ENCODE measurements at regions not wholly inside any gene's neighbourhood (a gene's known extent, or its start where the extent isn't known, plus 50 kb on each side); places are given as distances from the start of the nearest gene placed in this dataset.
"Not testable (repeated sequence)": the region's sequence is repeated elsewhere in the genome, so short reads cannot be mapped to it uniquely, and the experiment has no call there.

DNA sequence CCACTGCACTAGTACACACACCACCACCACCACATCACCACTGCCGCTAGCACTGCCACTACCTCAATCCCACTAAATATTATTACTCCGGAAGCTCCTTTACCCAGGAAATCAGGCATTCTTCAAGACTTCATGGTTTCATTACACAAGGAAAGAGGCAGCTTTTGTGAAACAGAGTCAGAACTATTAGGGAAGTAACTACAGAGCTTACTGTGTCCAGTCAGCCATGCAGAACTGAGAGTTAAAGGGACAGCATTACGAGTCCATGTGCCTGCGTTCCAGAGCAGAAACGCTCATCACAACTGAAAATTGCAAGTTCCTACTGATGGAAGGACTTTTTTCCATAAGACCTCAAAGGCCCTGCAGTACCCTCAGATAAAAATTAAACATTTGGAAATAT lies 103.2 kb upstream of the FRG1 start:
- no peak for TF ChIP-seq POLR2AphosphoS5 (IDR thresholded peaks at IDR 0.05)
- no peak overlapping the region for H3K27ac ChIP-seq
- H3K27me3 ChIP-seq, result no peaks in the 10 kb centered on the region
- intact Hi-C loops (cut with DNase I; ENCODE audit: low total_unique reads), result no loop called here
- H3K4me1 ChIP-seq, result no peaks in the 10 kb centered on the region
- no peaks in the 10 kb centered on the region for H3K36me3 ChIP-seq
- no peak overlapping the region for H3K4me3 ChIP-seq
- H3K9me3 ChIP-seq, result no peaks in the 10 kb centered on the region
- DNase-seq (ENCODE audit: low spot score in 2 of 2), result no peak

DNA sequence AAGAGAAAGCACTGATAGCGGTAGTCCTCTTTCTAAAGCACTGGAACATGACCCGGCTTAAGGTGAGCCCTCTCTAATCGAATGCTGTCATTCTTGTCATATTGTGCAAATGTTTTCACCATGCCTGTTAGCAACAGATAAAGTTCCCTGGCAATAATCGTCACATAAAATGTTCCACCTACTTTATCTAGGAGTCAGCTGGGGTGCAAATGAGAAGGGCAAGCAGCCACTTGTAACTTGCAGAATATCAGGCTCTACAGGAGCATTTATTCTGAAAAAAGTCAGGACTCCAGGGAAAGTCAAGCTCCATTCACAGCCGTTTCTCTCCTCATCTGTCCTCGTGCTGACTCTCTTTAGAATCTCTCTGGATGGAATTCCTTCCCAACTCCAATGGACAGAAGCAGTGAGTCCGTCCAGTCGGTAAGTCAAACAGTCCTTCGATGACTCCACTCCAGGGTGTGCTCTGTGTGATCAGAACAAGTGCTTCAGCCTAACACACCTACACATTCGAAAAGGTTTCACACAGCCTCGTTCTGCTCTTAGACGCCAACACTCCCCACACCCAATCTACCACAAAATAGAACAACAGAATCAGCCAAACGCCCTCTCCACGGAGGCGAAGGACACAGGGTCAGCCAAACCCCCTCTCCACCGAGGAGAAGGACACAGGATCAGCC lies 101.7 kb upstream of the FRG1 start:
- TF ChIP-seq POLR2A (IDR thresholded peaks at IDR 0.05), result no peak
- TF ChIP-seq, protein P1, sequence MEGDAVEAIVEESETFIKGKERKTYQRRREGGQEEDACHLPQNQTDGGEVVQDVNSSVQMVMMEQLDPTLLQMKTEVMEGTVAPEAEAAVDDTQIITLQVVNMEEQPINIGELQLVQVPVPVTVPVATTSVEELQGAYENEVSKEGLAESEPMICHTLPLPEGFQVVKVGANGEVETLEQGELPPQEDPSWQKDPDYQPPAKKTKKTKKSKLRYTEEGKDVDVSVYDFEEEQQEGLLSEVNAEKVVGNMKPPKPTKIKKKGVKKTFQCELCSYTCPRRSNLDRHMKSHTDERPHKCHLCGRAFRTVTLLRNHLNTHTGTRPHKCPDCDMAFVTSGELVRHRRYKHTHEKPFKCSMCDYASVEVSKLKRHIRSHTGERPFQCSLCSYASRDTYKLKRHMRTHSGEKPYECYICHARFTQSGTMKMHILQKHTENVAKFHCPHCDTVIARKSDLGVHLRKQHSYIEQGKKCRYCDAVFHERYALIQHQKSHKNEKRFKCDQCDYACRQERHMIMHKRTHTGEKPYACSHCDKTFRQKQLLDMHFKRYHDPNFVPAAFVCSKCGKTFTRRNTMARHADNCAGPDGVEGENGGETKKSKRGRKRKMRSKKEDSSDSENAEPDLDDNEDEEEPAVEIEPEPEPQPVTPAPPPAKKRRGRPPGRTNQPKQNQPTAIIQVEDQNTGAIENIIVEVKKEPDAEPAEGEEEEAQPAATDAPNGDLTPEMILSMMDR (IDR thresholded peaks at IDR 0.05), result no peak
- no peak for TF ChIP-seq POLR2AphosphoS5 (IDR thresholded peaks at IDR 0.05)
- Histone ChIP-seq H3K4me3 (no peak overlapping the region), H3K27ac (no peak overlapping the region), H3K9me3 (no peaks in the 10 kb centered on the region), H3K27me3 (no peaks in the 10 kb centered on the region), H3K36me3 (no peaks in the 10 kb centered on the region), H3K4me1 (no peaks in the 10 kb centered on the region)
- intact Hi-C loops (cut with DNase I; ENCODE audit: low total_unique reads), result no loop called here
- no peak for DNase-seq (ENCODE audit: low spot score in 2 of 2)

DNA sequence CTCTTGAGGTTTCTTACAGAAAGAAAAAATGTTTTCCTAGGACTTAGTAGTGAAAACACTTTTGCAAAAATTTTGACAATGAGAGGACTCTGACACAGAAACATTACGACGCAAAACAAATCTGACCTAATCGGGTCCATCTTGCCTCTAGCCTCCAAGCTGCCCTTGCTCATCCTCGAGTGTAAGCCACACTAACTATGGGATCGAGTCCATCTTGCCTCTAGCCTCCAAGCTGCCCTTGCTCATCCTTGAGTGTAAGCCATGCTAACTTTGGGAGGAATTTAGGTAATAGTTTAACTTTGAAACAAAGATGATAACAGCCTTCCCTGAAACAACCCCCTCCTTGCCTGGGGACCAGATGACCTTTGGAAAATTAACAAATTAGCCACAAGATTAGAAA lies 100.3 kb upstream of the FRG1 start:
- Histone ChIP-seq H3K9me3 (no peaks in the 10 kb centered on the region), H3K36me3 (no peaks in the 10 kb centered on the region), H3K27ac (no peak overlapping the region), H3K4me1 (no peaks in the 10 kb centered on the region), H3K27me3 (no peaks in the 10 kb centered on the region), H3K4me3 (no peak overlapping the region)
- TF ChIP-seq POLR2AphosphoS5 (IDR thresholded peaks at IDR 0.05), result no peak
- TF ChIP-seq, protein P1 (IDR thresholded peaks at IDR 0.05), result no peak
- TF ChIP-seq POLR2A (IDR thresholded peaks at IDR 0.05), result no peak
- intact Hi-C loops (cut with DNase I; ENCODE audit: low total_unique reads), result no loop called here
- no peak for DNase-seq (ENCODE audit: low spot score in 2 of 2)

DNA sequence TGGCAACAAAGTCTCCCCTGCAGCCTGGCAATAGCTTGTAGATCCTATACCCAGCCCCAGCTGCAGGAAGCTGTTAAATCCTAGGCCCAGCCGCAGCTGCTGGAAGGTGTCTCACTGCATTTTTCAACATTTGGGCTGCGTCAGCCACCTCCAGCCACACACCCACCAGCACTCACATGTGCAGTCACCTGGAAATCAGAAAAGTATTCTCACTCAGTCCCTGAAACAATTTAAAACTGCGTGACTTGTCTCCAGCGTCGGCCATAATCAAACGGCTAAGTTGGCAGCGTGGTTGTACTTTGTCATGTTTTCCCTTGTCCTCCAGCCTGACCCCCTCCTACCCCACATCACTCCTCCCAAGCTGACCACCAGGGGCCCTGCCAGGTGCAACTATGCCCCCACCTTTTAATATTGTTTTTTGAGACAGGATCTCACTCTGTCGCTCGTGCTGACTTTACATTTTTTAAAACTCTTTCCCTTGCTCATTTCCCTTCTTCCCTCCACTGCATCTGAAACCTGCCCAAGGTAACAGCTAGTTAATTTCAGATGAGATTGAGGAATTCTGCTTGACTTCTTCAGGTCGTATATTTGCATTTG lies 97.2 kb upstream of the FRG1 start:
- Histone ChIP-seq H3K36me3 (no peaks in the 10 kb centered on the region), H3K27ac (no peak overlapping the region), H3K4me3 (no peak overlapping the region), H3K4me1 (no peaks in the 10 kb centered on the region), H3K9me3 (no peaks in the 10 kb centered on the region), H3K27me3 (no peaks in the 10 kb centered on the region)
- intact Hi-C loops (cut with DNase I; ENCODE audit: low total_unique reads), result no loop called here
- no peak for DNase-seq (ENCODE audit: low spot score in 2 of 2)
- TF ChIP-seq, protein P1 (IDR thresholded peaks at IDR 0.05), result no peak
- TF ChIP-seq POLR2AphosphoS5 (IDR thresholded peaks at IDR 0.05) (no peak), POLR2A (IDR thresholded peaks at IDR 0.05) (no peak)

DNA sequence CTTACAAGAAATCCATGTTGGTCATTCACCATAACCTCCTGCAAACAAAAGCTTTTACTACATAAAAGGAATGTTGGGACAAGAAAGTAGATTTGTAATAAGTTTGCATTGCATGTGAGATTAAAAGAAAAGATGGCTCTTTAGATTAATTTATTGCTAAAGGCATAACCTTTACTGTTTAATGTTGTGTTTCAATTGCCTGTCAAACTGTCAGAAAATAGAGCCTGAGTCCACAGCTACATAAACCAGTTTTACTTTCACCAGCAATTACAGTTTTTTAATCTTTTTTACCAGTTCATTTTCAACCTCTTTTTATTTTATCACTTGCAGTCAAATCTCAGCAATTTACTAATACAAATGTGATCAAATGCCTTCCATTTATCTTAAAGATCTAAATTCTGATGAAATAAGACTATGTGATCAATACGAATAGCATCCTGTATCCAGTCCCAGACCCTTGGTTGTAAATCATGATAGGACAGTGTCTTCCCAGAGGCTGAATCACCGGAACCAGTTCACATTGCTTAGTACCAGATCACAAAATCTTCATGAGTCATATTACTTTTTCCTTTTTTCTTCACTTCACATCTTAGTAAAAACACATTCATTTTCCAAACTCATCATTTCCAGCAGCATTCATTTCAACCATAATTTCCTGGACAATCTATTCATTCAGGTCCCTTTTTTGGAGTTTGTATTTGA lies 95.4 kb upstream of the FRG1 start:
- DNase-seq (ENCODE audit: low spot score in 2 of 2), result no peak
- Histone ChIP-seq H3K4me3 (no peak overlapping the region), H3K27me3 (no peaks in the 10 kb centered on the region), H3K36me3 (no peaks in the 10 kb centered on the region), H3K27ac (no peak overlapping the region), H3K4me1 (no peaks in the 10 kb centered on the region), H3K9me3 (no peaks in the 10 kb centered on the region)
- TF ChIP-seq, protein P1 (IDR thresholded peaks at IDR 0.05), result no peak
- TF ChIP-seq POLR2AphosphoS5 (IDR thresholded peaks at IDR 0.05), result no peak
- no peak for TF ChIP-seq POLR2A (IDR thresholded peaks at IDR 0.05)
- intact Hi-C loops (cut with DNase I; ENCODE audit: low total_unique reads), result no loop called here

DNA sequence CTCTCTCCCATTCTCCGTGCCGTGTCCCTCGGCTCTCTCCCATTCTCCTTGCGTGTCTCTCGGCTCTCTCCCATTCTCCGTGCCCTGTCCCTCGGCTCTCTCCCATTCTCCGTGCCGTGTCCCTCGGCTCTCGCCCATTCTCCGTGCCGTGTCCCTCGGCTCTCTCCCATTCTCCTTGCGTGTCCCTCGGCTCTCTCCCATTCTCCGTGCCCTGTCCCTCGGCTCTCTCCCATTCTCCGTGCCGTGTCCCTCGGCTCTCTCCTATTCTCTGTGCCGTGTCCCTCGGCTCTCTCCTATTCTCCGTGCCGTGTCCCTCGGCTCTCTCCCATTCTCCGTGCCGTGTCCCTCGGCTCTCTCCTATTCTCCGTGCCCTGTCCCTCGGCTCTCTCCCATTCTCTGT lies 94.6 kb upstream of the FRG1 start:
- DNase-seq (ENCODE audit: low spot score in 2 of 2); H3K27me3 ChIP-seq; H3K27ac ChIP-seq; H3K9me3 ChIP-seq; H3K36me3 ChIP-seq; intact Hi-C loops (cut with DNase I; ENCODE audit: low total_unique reads); H3K4me1 ChIP-seq; H3K4me3 ChIP-seq: not testable (repeated sequence)

DNA sequence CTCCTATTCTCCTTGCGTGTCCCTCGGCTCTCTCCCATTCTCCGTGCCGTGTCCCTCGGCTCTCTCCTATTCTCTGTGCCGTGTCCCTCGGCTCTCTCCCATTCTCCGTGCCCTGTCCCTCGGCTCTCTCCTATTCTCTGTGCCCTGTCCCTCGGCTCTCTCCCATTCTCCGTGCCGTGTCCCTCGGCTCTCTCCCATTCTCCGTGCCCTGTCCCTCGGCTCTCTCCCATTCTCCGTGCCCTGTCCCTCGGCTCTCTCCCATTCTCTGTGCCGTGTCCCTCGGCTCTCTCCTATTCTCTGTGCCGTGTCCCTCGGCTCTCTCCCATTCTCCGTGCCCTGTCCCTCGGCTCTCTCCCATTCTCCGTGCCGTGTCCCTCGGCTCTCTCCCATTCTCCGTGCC lies 94.1 kb upstream of the FRG1 start:
- not testable (repeated sequence) for DNase-seq (ENCODE audit: low spot score in 2 of 2)

DNA sequence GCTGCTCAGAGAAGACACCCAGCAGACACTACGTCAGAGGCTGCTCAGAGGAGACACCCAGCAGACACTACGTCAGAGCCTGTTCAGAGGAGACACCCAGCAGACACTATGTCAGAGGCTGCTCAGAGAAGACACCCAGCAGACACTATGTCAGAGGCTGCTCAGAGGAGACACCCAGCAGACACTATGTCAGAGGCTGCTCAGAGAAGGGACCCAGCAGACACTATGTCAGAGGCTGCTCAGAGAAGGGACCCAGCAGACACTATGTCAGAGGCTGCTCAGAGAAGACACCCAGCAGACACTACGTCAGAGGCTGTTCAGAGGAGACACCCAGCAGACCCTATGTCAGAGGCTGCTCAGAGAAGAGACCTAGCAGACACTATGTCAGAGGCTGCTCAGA lies 92.0 kb upstream of the FRG1 start:
- DNase-seq (ENCODE audit: low spot score in 2 of 2); intact Hi-C loops (cut with DNase I; ENCODE audit: low total_unique reads); H3K4me3 ChIP-seq; H3K27ac ChIP-seq; H3K4me1 ChIP-seq; H3K27me3 ChIP-seq; H3K36me3 ChIP-seq: not testable (repeated sequence)
- H3K9me3 ChIP-seq, result peaks cover 0 to 12% of the 10 kb centered on the region in 2 donors

More for the DNA sequence above, 94.1 kb upstream of the FRG1 start:
- H3K27ac ChIP-seq; intact Hi-C loops (cut with DNase I; ENCODE audit: low total_unique reads); H3K4me1 ChIP-seq; H3K27me3 ChIP-seq; H3K9me3 ChIP-seq; H3K36me3 ChIP-seq; H3K4me3 ChIP-seq: not testable (repeated sequence)
